HL-60 (cell line): ENCODE measurements at regions not wholly inside any gene's neighbourhood (a gene's known extent, or its start where the extent isn't known, plus 50 kb on each side); places are given as distances from the start of the nearest gene placed in this dataset.

Experiments
- DNase-seq, 2 experiments: peaks; one replicate each; pipeline ENCODE4 v3.0.0-alpha.2; 2010 to 2020; ENCODE audit warnings: low read depth in 1 of 2, low spot score in 1 of 2
- H3K27ac ChIP-seq: fragments of 250-450 bp; sonication (Bioruptor Pico); replicated peaks from 2 replicates; pipeline ENCODE4 v1.5.1; 2020; ENCODE audit warnings: mild to moderate bottlenecking, moderate library complexity
- H3K27me3 ChIP-seq: fragments of 250-450 bp; sonication (Bioruptor Pico); 2 replicates; pipeline ENCODE4 v1.5.1; 2021; ENCODE audit warnings: mild to moderate bottlenecking, moderate library complexity; ENCODE audit not compliant: insufficient read depth, poor library complexity, severe bottlenecking
- H3K4me3 ChIP-seq: replicated peaks from 2 replicates; pipeline ENCODE4 v1.5.1; 2011; ENCODE audit warnings: mild to moderate bottlenecking, control low read depth, low read length; ENCODE audit not compliant: insufficient read depth
- GABPA ChIP-seq: IDR thresholded peaks from 2 replicates; pipeline ENCODE4 v1.6.1; 2012; ENCODE audit warnings: low read depth
- POLR2AphosphoS5 ChIP-seq: IDR thresholded peaks from 2 replicates; pipeline ENCODE4 v1.6.1; 2012; ENCODE audit warnings: low read depth
- SPI1 ChIP-seq: IDR thresholded peaks from 2 replicates; pipeline ENCODE4 v1.6.1; 2012; ENCODE audit warnings: low read depth, mild to moderate bottlenecking, borderline replicate concordance
- TF ChIP-seq, protein P1 (sequence below): IDR thresholded peaks from one replicate; pipeline ENCODE4 v1.5.1; 2011; ENCODE audit warnings: low read length, control low read depth, inconsistent platforms; ENCODE audit not compliant: insufficient read depth
- TF ChIP-seq, protein P2 (sequence below): IDR thresholded peaks from 2 replicates; pipeline ENCODE4 v1.6.1; 2012; ENCODE audit warnings: low read depth; ENCODE audit not compliant: insufficient replicate concordance

DNA sequence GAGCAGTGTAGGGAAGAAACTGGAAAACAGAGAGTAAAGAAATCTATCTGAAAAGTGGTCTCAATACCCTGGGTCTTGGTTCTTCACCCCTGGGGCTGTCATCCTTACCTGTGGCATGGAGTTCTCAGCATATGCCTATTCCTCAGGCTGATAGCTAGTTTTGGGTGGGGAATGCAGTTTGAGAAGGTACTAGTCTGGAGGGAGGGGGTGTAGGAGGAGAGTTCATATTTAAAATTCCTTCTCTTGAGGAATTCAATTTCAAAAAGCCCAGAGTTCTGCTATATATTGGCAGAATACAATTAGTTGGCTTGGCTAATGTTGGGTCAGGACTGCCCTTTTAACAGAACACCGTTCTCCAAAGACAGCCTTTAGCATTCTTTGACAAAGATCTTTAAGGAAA is 82.9 kb upstream of the NPHP3 start:
- no peak for TF ChIP-seq SPI1
- no peak for TF ChIP-seq GABPA
- TF ChIP-seq, protein P1, sequence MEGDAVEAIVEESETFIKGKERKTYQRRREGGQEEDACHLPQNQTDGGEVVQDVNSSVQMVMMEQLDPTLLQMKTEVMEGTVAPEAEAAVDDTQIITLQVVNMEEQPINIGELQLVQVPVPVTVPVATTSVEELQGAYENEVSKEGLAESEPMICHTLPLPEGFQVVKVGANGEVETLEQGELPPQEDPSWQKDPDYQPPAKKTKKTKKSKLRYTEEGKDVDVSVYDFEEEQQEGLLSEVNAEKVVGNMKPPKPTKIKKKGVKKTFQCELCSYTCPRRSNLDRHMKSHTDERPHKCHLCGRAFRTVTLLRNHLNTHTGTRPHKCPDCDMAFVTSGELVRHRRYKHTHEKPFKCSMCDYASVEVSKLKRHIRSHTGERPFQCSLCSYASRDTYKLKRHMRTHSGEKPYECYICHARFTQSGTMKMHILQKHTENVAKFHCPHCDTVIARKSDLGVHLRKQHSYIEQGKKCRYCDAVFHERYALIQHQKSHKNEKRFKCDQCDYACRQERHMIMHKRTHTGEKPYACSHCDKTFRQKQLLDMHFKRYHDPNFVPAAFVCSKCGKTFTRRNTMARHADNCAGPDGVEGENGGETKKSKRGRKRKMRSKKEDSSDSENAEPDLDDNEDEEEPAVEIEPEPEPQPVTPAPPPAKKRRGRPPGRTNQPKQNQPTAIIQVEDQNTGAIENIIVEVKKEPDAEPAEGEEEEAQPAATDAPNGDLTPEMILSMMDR, result no peak
- TF ChIP-seq POLR2AphosphoS5, result no peak
- TF ChIP-seq, protein P2, sequence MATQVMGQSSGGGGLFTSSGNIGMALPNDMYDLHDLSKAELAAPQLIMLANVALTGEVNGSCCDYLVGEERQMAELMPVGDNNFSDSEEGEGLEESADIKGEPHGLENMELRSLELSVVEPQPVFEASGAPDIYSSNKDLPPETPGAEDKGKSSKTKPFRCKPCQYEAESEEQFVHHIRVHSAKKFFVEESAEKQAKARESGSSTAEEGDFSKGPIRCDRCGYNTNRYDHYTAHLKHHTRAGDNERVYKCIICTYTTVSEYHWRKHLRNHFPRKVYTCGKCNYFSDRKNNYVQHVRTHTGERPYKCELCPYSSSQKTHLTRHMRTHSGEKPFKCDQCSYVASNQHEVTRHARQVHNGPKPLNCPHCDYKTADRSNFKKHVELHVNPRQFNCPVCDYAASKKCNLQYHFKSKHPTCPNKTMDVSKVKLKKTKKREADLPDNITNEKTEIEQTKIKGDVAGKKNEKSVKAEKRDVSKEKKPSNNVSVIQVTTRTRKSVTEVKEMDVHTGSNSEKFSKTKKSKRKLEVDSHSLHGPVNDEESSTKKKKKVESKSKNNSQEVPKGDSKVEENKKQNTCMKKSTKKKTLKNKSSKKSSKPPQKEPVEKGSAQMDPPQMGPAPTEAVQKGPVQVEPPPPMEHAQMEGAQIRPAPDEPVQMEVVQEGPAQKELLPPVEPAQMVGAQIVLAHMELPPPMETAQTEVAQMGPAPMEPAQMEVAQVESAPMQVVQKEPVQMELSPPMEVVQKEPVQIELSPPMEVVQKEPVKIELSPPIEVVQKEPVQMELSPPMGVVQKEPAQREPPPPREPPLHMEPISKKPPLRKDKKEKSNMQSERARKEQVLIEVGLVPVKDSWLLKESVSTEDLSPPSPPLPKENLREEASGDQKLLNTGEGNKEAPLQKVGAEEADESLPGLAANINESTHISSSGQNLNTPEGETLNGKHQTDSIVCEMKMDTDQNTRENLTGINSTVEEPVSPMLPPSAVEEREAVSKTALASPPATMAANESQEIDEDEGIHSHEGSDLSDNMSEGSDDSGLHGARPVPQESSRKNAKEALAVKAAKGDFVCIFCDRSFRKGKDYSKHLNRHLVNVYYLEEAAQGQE, result no peak
- no peak overlapping the region for H3K27ac ChIP-seq

DNA sequence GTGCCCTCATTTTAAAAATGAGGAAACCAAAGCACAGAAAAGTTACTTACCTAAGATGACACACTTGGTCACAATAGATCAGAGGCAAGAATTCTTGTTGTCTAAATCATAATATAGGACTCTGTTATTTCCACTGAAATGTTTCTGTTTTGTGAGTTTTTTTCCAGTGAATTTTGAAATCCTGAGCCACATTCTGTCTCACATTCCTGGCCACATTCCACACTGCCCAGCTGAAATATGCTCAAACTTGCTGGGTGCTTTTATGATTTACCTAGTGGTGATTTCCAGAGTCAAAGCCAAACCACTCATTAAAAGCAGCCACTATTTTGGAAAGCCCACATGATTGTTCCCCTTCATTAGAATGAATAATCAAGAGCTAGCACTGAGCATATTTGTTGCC is 82.3 kb upstream of the NPHP3 start:
- DNase-seq, result no peak

More for the DNA sequence above, 82.9 kb upstream of the NPHP3 start:
- no peak for DNase-seq
- Histone ChIP-seq H3K4me3 (no peak overlapping the region), H3K27me3 (no peaks in the 10 kb centered on the region)

DNA sequence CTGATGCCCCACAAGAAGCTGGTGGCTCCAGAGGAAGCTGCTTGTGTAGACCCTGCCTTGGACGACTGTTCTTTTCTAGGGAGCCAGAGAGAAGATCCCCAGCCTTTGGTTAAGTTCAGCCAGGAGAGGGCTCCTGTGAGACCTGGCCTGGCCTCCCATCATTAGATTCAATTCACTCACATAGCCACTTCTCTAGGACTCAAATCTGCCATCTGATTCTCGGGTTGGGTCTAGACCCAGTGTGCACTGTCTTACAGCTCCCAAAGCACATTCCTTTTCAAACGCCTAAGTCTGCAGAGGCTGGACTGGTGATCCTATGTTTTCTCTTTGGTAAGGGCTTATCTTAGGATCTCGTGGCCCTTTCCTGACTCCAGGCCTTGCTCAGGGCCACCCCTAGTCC is 81.7 kb upstream of the NPHP3 start:
- no peak for DNase-seq
- Histone ChIP-seq H3K27ac (no peak overlapping the region), H3K27me3 (no peaks in the 10 kb centered on the region), H3K4me3 (no peak overlapping the region)
- no peak for TF ChIP-seq SPI1
- TF ChIP-seq, protein P1, result no peak
- TF ChIP-seq, protein P2, result no peak
- TF ChIP-seq GABPA, result no peak
- no peak for TF ChIP-seq POLR2AphosphoS5

More for the DNA sequence above, 82.3 kb upstream of the NPHP3 start:
- no peaks in the 10 kb centered on the region for H3K27me3 ChIP-seq
- TF ChIP-seq, protein P2, result no peak
- TF ChIP-seq POLR2AphosphoS5 (no peak), SPI1 (no peak), GABPA (no peak)
- TF ChIP-seq, protein P1, result no peak
- H3K27ac ChIP-seq, result no peak overlapping the region
- H3K4me3 ChIP-seq, result no peak overlapping the region
